GM21381 (cell line): ENCODE measurements at regions not wholly inside any gene's neighbourhood (a gene's known extent, or its start where the extent isn't known, plus 50 kb on each side); places are given as distances from the start of the nearest gene placed in this dataset.
A peak's percentile ranks its signal among the peaks of the same experiment; 100 is the strongest.

Experiments
- ATAC-seq: cut with Tn5 transposase; IDR thresholded peaks from one replicate; pipeline ENCODE4 v1.9.1; 2021; ENCODE audit warnings: mild to moderate bottlenecking, moderate library complexity; ENCODE audit not compliant: unreplicated experiment

DNA sequence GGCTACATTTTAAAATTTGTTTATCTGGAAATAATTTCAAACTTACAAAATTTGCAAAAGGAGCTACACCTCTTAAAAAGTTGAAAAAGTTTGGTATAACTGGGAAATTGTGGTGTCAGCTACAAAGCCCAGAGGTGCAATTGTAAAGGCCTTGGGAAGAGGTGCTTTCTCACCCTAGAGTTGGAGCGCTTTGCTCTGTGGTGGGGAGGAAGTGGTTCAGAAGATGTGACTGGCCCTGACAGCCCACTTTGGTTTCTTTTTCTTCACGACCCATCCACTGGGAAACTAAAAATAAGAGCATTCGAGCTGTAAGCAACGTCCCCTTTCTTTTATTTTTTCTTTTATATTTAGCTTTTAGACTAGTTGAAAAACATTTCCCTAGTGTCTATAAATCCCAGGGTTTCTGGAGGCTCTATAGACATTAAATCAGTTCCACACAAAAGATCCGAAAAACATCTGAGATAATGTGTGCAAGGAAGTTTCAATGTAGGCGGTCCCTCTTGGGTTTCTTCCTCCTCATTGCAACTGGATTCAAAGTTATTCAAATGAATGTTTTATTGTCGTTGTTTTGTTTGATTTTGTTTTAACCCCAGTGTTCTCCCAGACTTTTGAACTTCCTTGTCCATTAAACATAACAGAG is 397.8 kb downstream of the KIF16B start:
- ATAC-seq, result peak; percentile 91

DNA sequence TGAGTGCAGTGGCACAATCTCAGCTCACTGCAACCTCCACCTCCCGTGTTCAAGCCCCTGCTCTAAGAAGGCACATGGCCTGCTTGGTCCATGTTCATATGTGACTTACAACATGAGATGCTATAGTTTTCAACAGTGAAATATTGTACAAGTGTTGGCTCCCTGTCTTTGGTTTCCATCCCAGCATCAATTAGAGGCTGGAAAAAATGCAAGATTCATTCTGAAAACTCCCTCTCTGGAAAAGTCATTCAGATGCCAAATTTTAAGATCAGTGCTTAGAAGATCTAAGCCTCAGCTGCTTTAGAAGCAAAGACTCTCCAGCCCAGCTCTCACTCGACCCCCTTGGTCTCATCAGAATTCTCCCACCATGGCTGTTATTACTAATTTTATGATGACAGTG is 398.9 kb downstream of the KIF16B start:
- no peak for ATAC-seq

DNA sequence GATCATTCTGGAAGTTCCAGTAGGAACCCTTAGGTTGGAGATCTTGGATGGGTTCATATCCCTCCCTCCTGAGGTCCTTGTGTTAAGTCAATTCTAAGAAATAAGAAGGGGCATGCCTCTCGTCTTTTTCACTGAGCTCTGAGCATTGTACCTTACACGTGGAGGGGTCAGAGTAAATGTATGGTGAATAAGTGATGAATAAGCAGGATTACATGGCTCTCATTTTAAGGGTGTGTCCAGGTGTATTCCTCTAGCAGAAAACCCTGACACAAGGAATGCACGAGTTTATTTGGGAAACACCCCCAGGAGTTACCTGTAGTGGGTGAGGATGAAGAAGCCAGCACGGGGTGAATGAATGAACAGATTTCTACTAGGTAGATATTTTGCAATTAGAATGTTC is 400.2 kb downstream of the KIF16B start:
- no peak for ATAC-seq

DNA sequence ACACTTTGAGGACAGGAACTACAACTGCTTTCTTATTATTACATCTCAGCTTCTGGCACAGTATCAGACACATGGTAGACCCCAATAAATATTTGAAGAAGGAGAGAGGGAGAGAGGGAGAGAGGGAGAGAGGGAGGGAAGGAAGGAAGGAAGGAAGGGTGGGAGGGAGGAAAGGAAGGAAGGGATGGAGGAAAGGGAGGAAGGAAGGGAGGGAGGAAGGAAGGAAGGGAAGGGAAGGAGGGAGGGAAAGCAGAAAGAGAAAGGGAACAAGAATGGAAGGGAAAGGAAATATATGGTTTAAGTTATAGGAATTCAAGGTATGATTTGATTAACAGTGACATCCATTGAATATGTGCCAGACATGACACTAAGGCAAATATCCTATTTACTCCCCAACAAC is 402.1 kb downstream of the KIF16B start:
- ATAC-seq, result no peak

DNA sequence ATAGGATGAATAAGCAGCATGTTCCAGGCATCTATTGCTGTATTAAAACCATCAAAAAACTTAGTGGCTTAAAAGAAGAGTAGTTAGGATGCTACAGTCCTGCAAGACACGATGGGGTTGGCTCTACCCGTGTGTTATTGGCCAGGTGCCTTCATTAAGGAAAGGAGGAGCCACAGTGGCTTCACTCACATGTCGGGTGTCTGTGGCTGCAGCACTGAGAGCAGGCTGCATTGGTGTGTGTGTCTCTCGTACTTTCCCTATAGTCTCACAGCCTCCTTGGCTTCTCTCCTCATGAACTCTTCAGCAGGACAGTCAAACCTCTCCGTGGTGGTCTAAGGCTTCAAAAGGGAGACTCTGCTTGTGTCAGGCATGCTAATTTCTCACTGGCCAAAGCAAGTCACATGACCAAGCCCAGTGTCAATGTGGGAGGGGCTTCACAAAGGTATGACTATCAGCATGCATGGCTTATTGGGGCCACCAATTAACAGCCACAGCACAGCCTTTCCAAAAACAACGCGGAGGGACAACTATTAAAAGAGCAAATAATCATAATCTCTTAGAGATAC is 402.8 kb downstream of the KIF16B start:
- no peak for ATAC-seq

DNA sequence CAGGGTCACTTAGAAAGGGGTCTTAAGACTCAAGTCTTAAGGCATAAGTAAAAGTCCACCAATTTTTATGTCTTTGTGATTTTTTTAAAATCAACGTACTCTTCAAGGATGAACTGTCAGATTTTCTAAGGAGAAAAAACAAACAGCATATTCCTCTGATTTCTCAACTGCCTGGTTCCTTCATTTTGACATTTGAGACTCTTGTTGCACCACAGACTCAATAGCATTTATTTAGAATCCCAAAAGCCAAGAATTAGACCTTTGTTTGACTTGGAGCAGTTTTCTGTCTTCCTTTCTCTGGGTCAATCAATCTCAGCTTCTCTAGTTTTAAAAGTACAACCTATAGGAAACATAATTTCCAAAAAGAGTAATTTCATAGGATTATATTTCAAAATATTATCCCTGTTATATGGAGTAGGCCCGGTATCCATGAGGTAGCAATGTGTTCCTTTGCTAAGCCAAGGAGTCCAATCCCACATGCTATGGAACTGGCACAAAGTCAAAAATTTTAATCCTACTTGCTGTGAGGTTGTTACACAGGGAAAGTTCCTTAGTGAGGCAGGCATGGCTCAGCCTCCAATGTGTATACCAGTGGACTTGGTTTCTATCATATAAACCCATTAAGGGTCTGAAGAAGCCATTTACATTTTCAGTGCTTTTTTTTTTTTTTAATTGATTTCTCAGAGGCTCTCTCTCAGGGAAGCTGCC is 405.7 kb downstream of the KIF16B start:
- no peak for ATAC-seq

- no peak for ATAC-seq
Observed at GRCh38 chr20:16166737-16167136, 406.5 kb downstream of the KIF16B start.

DNA sequence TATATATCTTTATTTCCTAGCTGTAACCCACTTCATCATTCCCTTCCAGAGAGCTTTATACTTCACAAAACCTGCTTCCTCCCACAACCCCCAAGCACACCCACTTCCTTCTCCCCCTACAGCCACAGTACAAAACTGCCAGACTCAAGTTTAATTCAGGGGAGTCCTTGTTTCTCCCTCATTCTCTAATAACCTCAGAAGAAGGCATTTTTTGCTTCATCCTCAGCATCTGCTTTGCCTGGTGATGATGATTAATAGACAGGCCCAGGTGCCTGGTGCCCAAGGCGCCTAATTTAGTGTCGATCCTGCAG is 414.3 kb downstream of the KIF16B start:
- ATAC-seq, result peak; percentile 55

- ATAC-seq, result peak; percentile 89
Observed at GRCh38 chr20:16158090-16158975, 414.9 kb downstream of the KIF16B start.

- ATAC-seq, result no peak
Observed at GRCh38 chr20:16147916-16148315, 425.3 kb downstream of the KIF16B start.

- no peak for ATAC-seq
Observed at GRCh38 chr20:16147216-16147615, 426.0 kb downstream of the KIF16B start.

DNA sequence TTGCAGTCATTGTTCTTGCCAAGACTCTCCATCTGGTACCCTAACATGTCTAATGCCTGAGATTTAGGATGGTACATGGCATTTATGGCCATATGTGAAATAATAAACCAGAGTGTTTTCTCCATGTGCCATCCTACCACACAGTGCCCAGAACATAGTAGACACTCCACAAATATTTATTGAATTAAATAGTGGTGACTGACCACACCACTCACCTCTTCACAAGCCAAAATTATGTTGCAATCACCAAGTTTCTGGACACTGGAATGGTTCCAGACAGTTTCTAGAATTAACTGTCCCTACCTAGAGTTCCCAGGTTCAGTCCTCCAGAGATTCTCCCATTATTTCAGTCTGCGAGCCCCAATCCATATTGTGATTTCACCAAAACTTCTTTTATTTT is 427.3 kb downstream of the KIF16B start:
- ATAC-seq, result no peak

DNA sequence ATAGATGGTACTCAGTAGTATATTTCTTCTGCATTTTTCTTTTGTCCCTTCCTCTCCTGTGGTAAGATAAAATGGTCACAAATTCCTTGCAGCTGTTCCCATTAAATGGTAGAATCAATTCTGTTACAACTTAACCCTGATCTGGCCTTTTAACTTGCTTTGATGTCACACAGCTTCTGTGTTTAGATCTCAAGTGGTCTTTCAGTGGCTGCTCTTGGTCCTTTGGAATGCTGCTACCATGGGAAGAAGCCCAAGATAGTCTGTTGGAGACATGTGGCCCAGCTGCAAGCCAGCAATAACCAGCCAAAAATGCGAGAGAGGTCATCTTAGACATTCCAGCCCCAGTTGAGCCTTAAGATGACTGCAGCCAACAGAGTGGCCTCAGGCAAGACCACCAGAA is 429.7 kb downstream of the KIF16B start:
- no peak for ATAC-seq

DNA sequence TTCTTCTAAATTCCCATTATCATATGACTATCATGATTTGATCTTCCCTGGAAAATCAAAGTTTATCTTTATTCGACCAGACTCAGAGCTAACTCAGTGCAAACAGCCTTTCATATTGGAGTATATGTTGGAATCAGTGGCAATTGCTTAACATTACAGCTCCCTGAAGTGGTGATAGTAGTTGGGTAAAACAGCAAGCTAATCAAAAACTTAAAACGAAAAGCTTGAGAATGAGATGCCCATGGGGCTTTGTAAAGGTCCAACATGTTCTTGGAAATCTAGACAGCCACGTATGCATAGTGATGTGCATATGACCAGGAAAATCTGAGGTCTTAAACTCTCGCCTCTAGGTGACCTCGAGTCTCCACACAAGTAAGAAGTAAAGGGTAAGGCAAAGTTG is 437.6 kb downstream of the KIF16B start:
- ATAC-seq, result no peak

GRCh38 chr20:16132036-16132798 is 441.0 kb downstream of the KIF16B start:
- ATAC-seq, result no peak

GRCh38 chr20:16129411-16129810 is 443.8 kb downstream of the KIF16B start:
- ATAC-seq, result no peak

DNA sequence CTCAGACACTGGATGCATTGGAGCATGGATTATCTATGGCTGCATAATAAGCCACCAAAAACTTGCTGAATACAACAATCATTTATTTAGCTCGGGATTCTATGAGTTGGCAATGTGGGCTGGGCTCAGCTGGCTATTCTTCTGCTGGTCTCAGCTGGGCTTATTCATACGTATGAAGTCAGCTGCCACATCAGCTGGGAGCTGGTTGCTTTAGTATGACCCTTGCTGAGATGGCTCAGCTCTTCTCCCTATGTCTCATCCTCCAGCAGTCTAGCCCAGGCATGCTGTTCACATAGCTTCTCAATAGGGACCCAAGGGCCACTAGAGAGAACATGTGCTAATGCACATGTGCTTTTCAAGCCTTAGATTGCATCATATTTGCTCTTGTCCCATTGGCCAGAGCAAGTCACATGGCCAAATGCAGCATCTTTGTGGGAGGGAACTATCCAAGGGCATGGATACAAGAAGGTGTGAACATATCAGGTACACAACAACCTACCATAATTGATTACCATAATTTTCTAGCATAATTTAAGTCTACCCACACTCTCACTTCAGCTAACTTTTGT is 444.6 kb downstream of the KIF16B start:
- ATAC-seq, result no peak

DNA sequence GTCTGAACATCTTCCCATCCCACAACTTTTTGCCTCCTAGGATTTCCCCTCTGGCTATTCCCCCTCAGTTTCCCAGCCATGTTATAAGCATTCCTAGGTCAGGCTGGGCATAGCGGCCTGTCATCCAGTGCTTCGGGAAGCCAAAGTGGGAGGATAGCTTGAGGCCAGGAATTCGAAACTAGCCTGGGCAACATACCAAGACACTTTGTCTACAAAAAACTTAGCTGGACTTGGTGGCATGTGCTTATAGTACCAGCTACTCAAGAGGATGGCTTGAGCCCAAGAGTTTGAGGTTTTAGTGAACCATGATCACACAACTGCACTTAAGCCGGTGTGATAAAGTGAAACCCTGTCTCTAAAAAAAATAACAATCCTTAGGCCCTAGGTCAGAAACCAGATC is 447.4 kb downstream of the KIF16B start:
- no peak for ATAC-seq

GRCh38 chr20:16124911-16125776 is 448.1 kb downstream of the KIF16B start:
- ATAC-seq, result no peak

DNA sequence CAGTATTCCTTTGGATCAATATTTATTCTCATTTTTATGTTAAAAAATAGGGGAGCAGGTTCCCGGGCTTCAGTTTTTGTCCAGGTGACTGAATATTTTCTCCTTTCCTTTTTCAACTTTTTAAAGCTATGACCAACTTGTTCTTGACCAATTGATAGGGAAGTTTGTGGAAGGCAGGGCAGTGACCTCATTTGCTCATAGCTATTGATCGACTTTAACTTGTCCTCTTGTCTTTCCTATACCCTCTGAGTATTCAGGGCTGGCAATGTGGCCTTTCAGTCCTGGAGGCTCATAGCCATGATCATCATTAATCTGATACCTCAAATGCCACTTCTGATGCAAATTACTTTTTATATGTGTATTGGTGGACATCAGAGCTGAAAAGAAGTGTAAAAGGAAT is 448.8 kb downstream of the KIF16B start:
- no peak for ATAC-seq
